H1 (cell line): ENCODE measurements at regions not wholly inside any gene's neighbourhood (a gene's known extent, or its start where the extent isn't known, plus 50 kb on each side); places are given as distances from the start of the nearest gene placed in this dataset.

Source experiments
- BCL11A ChIP-seq, 2 experiments: IDR thresholded peaks; one replicate each; pipeline ENCODE4 v1.6.1; 2011; ENCODE audit warnings: low read depth in 2 of 2, low read length in 2 of 2, mild to moderate bottlenecking in 2 of 2
- EP300 ChIP-seq, 2 experiments: IDR thresholded peaks; 1 replicate in 1 of 2; 2 replicates in 1 of 2; pipeline ENCODE4 v1.6.1; 2011 to 2012; ENCODE audit warnings: low read depth in 2 of 2, low read length in 2 of 2, mild to moderate bottlenecking in 2 of 2, borderline replicate concordance in 1 of 2, inconsistent platforms in 1 of 2, moderate library complexity in 1 of 2
- EZH2 ChIP-seq: fragments of 200-600 bp; sonication (generic); IDR thresholded peaks from 2 replicates; pipeline ENCODE4 v1.7.1; 2012; ENCODE audit warnings: low read depth, mild to moderate bottlenecking, moderate library complexity, low read length, inconsistent platforms; ENCODE audit not compliant: severe bottlenecking
- KDM1A ChIP-seq: fragments of 200-600, 300-600 bp; sonication (generic); IDR thresholded peaks from 2 replicates; pipeline ENCODE4 v1.7.1; 2016; ENCODE audit warnings: mild to moderate bottlenecking, low read length, borderline replicate concordance
- POLR2A ChIP-seq, 2 experiments: IDR thresholded peaks; 1 replicate in 1 of 2; 2 replicates in 1 of 2; pipeline ENCODE4 v1.6.1; 2011; ENCODE audit warnings: low read depth in 2 of 2, low read length in 2 of 2, mild to moderate bottlenecking in 2 of 2; ENCODE audit errors: control extremely low read depth in 1 of 2
- RAD21 ChIP-seq, 2 experiments: IDR thresholded peaks in 1 of 2; conservative IDR thresholded peaks in 1 of 2; 2 replicates each; pipeline ENCODE4 v1.6.1; 2011; ENCODE audit warnings: low read depth in 2 of 2, low read length in 2 of 2, improper control_type of control experiment in 1 of 2, inconsistent platforms in 1 of 2, mild to moderate bottlenecking in 1 of 2, moderate library complexity in 1 of 2
- TF ChIP-seq, protein P1 (sequence below), 3 experiments: IDR thresholded peaks; 1 replicate in 2 of 3; 2 replicates in 1 of 3; pipeline versions ENCODE4 v1.5.1 to v1.6.1; 2011; ENCODE audit warnings: low read length in 3 of 3, mild to moderate bottlenecking in 3 of 3, inconsistent platforms in 2 of 3, low read depth in 1 of 3, moderate library complexity in 1 of 3; ENCODE audit not compliant: insufficient read depth in 1 of 3; ENCODE audit errors: control extremely low read depth in 1 of 3

DNA sequence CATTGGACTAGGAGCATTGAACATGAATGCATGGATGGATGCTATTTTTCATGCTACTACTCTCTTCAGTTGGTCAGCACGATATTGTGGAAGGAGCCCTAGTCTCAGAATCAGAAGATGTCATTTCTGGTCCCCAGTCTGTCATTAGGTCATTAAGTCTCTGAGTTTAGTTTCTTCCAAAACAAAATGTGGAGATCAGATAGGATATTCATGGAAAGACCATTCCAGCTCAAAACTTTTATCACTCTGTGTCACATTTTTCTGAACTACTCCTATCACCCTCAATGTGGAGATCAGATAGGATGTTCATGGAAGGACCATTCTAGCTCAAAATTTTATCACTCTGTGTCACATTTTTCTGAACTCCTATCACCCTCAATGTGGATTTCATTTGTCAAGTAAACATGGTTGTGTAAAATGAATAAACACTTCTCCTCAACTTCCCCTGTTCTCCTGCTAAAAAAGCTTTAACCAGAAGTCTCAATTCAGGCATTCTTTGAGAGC, 296.8 kb downstream of the MRPS30 start:
- TF ChIP-seq KDM1A (no peak), RAD21 (IDR thresholded peaks at IDR 0.05 in 1 of 2, conservative IDR thresholded peaks at IDR 0.05 in 1 of 2; ENCODE audit: low read depth in 2 of 2, low read length in 2 of 2) (no peak), EP300 (IDR thresholded peaks at IDR 0.05; ENCODE audit: borderline replicate concordance in 1 of 2, low read depth in 2 of 2, low read length in 2 of 2) (no peak), BCL11A (IDR thresholded peaks at IDR 0.05; ENCODE audit: low read depth in 2 of 2, low read length in 2 of 2) (no peak), POLR2A (IDR thresholded peaks at IDR 0.05; ENCODE audit: control extremely low read depth in 1 of 2, low read depth in 2 of 2, low read length in 2 of 2) (no peak), EZH2 (no peak)
- TF ChIP-seq, protein P1, sequence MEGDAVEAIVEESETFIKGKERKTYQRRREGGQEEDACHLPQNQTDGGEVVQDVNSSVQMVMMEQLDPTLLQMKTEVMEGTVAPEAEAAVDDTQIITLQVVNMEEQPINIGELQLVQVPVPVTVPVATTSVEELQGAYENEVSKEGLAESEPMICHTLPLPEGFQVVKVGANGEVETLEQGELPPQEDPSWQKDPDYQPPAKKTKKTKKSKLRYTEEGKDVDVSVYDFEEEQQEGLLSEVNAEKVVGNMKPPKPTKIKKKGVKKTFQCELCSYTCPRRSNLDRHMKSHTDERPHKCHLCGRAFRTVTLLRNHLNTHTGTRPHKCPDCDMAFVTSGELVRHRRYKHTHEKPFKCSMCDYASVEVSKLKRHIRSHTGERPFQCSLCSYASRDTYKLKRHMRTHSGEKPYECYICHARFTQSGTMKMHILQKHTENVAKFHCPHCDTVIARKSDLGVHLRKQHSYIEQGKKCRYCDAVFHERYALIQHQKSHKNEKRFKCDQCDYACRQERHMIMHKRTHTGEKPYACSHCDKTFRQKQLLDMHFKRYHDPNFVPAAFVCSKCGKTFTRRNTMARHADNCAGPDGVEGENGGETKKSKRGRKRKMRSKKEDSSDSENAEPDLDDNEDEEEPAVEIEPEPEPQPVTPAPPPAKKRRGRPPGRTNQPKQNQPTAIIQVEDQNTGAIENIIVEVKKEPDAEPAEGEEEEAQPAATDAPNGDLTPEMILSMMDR (IDR thresholded peaks at IDR 0.05; ENCODE audit: control extremely low read depth in 1 of 3, insufficient read depth in 1 of 3, low read depth in 1 of 3, low read length in 3 of 3): no peak
